Skeletal muscle cell (primary cell): ENCODE measurements at regions not wholly inside any gene's neighbourhood (a gene's known extent, or its start where the extent isn't known, plus 50 kb on each side); places are given as distances from the start of the nearest gene placed in this dataset.
"Not testable (repeated sequence)": the region's sequence is repeated elsewhere in the genome, so short reads cannot be mapped to it uniquely, and the experiment has no call there.

ENCODE experiments used
- DNase-seq: peaks from one replicate; pipeline ENCODE4 v3.0.0-alpha.2; 2010; ENCODE audit warnings: low read depth
- H3K4me3 ChIP-seq: 2 replicates; pipeline ENCODE4 v1.5.1; 2011; ENCODE audit warnings: low read depth, mild to moderate bottlenecking, control low read depth, low read length, moderate library complexity

DNA sequence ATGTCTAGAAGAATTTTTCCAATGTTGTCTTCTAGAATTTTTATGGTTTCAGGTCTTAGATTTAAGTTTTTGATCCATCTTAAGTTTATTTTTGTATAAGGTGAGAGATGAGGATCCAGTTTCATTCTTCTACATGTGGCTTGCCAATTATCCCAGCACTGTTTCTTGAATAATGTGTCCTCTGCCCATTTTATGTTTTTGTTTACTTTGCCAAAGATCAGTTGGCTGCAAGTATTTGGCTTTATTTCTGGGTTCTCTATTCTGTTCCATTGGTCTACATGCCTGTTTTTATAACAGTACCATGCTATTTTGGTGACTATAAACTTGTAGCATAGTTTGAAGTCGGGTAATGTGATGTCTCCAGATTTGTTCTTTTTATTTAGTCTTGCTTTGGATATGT, 78.2 kb upstream of the PTPN13 start:
- H3K4me3 ChIP-seq: not testable (repeated sequence)

GRCh38 chr4:86521373-86521969, 72.6 kb upstream of the PTPN13 start:
- H3K4me3 ChIP-seq: no peak overlapping the region
- no peak for DNase-seq

More for the DNA sequence above, 78.2 kb upstream of the PTPN13 start:
- DNase-seq: not testable (repeated sequence)

GRCh38 chr4:86522349-86522748, 71.8 kb upstream of the PTPN13 start:
- no peak for DNase-seq
- no peak overlapping the region for H3K4me3 ChIP-seq

DNA sequence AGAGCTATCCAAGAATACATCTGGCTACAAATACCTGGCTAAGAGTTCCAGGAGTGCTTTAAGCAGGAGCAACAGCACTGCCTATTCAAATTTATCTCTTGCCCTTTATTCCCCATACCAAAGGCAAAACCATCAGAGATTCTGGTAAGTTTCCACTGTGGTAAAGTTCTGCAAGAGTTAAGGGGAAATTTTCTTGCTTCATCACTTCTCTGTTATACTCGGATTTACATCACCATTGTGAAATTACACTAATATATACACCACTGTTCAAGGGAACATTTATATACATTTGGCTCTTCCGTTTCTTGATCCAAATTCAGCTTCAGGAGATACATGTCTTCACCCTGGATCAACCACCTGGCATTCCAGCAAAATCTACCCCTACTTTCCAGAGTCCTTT, 70.8 kb upstream of the PTPN13 start:
- DNase-seq: no peak
- no peak overlapping the region for H3K4me3 ChIP-seq

DNA sequence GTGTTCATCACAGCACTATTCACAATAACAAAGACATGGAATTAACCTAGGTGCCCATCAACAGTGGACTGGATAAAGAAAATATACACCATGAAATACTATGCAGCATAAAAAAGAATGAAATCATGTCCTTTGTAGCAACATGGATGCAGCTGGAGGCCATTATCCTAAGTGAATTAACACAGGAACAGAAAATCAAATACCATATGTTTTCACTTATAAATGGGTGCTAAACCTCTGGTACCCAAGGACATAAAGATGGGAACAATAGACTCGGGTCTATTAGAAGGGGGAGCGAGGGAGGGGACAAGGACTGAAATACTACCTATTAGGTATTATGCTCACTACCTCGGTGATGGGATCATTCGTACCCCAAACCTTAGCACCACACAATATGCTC, 66.4 kb upstream of the PTPN13 start:
- H3K4me3 ChIP-seq: not testable (repeated sequence)

DNA sequence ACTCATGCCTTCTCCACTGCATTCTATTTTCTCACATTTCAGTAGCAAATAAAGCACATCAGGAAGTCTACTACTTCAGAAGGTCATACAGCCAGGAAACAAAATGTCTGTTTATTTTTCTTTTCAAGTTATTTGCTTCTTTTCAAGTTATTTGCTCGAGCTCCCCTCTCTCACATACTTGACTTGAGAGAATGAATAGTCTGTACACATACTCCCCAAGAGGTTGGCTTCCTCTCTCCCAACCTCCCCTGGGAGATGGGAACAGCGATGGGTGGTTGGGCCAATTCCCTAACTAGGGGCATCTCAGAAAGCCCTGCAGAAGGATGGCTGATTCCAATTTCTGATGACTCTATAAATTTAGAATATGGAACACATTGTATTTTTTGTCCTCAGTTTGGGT, 64.7 kb upstream of the PTPN13 start:
- H3K4me3 ChIP-seq: no peak overlapping the region
- no peak for DNase-seq

More for the DNA sequence above, 66.4 kb upstream of the PTPN13 start:
- not testable (repeated sequence) for DNase-seq

DNA sequence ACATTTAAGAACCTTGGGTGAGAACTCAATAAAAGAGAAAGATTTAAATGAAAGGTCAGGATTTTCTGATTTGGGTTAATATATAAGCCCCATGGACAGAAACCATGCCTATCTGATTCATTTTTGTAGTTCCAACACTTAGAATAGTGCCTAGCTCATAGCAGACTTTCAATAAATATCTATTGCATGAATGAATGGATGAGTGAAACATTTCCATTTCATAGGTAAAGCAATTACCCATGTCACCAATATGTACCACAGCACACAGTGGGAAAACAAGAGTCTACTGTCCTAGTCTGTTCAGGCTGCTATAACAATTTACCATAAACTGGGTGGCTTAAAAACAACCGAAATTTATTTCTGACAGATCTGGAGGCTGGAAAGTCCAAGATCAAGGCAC, 63.9 kb upstream of the PTPN13 start:
- DNase-seq: no peak
- H3K4me3 ChIP-seq: no peak overlapping the region

GRCh38 chr4:86531440-86531839, 62.7 kb upstream of the PTPN13 start:
- H3K4me3 ChIP-seq: no peak overlapping the region
- no peak for DNase-seq

GRCh38 chr4:86532851-86533250, 61.3 kb upstream of the PTPN13 start:
- DNase-seq: no peak
- no peak overlapping the region for H3K4me3 ChIP-seq

GRCh38 chr4:86536151-86536550, 58.0 kb upstream of the PTPN13 start:
- no peak for DNase-seq
- no peak overlapping the region for H3K4me3 ChIP-seq

DNA sequence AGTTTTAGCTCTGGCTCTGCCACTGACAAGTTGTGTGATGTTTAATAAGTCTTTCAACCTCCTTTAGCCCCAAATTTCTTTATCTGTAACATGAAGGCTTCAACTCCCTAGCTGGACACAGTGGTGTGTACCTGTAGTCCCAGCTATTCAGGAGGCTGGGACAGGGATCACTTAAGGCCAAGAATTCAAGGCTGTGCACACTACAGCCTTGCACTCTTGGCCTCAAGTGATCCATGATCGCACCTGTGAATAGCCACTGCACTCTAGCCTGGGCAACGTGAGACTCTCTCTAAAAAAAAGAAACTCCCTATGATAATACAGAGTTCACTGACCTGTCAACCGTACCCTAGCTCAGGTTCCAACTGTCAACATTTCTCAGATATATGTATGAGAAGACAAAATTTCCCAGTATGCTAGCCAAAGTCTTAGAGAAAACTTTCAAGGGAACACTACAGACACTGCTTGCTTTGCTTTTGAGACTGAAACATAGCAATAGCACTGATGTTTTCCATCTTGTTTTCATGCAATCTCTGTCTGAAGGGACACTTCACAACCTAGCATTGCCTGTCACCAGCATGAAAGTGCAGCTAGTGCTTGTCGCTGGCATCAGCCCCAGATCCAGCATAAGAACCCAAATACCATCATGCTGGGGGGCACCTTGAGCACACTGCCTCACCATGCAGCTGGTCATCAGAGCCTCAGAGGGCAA, 51.6 kb upstream of the PTPN13 start:
- no peak for DNase-seq
- H3K4me3 ChIP-seq: no peak overlapping the region

DNA sequence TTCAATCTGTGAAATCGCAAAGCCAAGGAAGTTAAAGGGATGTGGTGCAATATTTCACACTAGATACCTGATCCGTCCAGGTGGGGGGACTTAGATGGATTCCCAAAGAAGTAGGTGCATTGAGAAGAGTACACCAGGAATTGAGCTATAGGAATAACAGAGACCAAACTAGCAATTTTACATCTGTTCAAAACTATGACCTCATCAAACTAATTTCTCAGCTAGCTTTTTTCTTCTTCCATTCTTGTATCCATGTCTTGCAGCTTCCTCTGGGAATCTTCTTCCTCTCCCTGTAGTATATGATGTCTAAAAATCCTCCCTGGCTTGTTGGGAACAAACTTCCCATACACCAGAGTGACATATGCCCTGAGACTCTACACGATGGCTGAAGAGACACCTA, 51.0 kb upstream of the PTPN13 start:
- DNase-seq: no peak
- H3K4me3 ChIP-seq: no peak overlapping the region

- H3K4me3 ChIP-seq: no peak overlapping the region
- DNase-seq: no peak
These were observed 50.4 kb upstream of the PTPN13 start for GRCh38 chr4:86543560-86544309.

GRCh38 chr4:86544310-86544966, 49.7 kb upstream of the PTPN13 start:
- no peak overlapping the region for H3K4me3 ChIP-seq
- DNase-seq: no peak
